DND-41 (cell line): ENCODE measurements at regions not wholly inside any gene's neighbourhood (a gene's known extent, or its start where the extent isn't known, plus 50 kb on each side); places are given as distances from the start of the nearest gene placed in this dataset.

Experiments
- EZH2 ChIP-seq: IDR thresholded peaks from 3 replicates; pipeline ENCODE4 v1.6.1; 2012; ENCODE audit warnings: borderline replicate concordance, low read depth, mild to moderate bottlenecking, moderate library complexity, low read length, inconsistent platforms; ENCODE audit not compliant: severe bottlenecking
- TF ChIP-seq, protein P1 (sequence below): IDR thresholded peaks from 2 replicates; pipeline ENCODE4 v1.5.1; 2012; ENCODE audit warnings: borderline replicate concordance, low read length, moderate library complexity, mild to moderate bottlenecking; ENCODE audit not compliant: poor library complexity, severe bottlenecking; ENCODE audit errors: extremely low read depth

DNA sequence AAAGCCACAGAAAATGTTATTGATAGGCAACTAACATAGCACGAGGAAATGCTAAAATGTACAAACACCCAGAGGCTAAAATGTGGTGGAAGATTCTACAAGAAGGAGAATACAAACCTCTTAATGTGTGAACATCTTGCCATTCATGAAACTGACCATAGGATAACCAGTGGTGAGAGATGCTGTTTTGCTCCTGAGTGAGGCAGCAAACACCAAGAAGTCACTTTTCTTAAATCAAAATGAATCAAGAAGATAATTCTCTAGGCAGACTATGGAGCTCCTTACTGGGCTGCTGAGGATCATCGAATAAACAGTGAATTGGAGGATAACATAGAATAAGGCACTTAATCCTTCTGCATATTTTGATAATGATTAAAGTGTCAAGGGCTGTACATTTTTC lies 375.4 kb upstream of the SLITRK6 start:
- TF ChIP-seq, protein P1, sequence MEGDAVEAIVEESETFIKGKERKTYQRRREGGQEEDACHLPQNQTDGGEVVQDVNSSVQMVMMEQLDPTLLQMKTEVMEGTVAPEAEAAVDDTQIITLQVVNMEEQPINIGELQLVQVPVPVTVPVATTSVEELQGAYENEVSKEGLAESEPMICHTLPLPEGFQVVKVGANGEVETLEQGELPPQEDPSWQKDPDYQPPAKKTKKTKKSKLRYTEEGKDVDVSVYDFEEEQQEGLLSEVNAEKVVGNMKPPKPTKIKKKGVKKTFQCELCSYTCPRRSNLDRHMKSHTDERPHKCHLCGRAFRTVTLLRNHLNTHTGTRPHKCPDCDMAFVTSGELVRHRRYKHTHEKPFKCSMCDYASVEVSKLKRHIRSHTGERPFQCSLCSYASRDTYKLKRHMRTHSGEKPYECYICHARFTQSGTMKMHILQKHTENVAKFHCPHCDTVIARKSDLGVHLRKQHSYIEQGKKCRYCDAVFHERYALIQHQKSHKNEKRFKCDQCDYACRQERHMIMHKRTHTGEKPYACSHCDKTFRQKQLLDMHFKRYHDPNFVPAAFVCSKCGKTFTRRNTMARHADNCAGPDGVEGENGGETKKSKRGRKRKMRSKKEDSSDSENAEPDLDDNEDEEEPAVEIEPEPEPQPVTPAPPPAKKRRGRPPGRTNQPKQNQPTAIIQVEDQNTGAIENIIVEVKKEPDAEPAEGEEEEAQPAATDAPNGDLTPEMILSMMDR = no peak
- no peak for TF ChIP-seq EZH2
